ENCODE measurements at regions not wholly inside any gene's neighbourhood (a gene's known extent, or its start where the extent isn't known, plus 50 kb on each side); places are given as distances from the start of the nearest gene placed in this dataset.

- POLR2A ChIA-PET, result interaction anchor here (0.7 kb wide), 1 partner anchor 904 kb away, joined by 5 read pairs; no protein-coding TSS in a partner anchor
- H2AFZ ChIP-seq (ENCODE audit: low read length), result no peak overlapping the region
- no peak for DNase-seq (ENCODE audit: low spot score)
- H3K4me1 ChIP-seq (ENCODE audit: insufficient read depth, low read length, poor library complexity, severe bottlenecking), result no peaks in the 10 kb centered on the region
- H3K79me2 ChIP-seq (ENCODE audit: insufficient read depth, low read depth, low read length), result no peaks in the 10 kb centered on the region
- H3K9me3 ChIP-seq (ENCODE audit: low read length), result no peaks in the 10 kb centered on the region
- H4K20me1 ChIP-seq (ENCODE audit: insufficient read depth, low read length), result no peaks in the 10 kb centered on the region
- TF ChIP-seq, protein P1, sequence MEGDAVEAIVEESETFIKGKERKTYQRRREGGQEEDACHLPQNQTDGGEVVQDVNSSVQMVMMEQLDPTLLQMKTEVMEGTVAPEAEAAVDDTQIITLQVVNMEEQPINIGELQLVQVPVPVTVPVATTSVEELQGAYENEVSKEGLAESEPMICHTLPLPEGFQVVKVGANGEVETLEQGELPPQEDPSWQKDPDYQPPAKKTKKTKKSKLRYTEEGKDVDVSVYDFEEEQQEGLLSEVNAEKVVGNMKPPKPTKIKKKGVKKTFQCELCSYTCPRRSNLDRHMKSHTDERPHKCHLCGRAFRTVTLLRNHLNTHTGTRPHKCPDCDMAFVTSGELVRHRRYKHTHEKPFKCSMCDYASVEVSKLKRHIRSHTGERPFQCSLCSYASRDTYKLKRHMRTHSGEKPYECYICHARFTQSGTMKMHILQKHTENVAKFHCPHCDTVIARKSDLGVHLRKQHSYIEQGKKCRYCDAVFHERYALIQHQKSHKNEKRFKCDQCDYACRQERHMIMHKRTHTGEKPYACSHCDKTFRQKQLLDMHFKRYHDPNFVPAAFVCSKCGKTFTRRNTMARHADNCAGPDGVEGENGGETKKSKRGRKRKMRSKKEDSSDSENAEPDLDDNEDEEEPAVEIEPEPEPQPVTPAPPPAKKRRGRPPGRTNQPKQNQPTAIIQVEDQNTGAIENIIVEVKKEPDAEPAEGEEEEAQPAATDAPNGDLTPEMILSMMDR (conservative IDR thresholded peaks at IDR 0.05; ENCODE audit: low read length), result no peak
- no peak for TF ChIP-seq EZH2phosphoT487 (IDR thresholded peaks at IDR 0.05; ENCODE audit: borderline replicate concordance, low read depth, low read length)
- no peaks in the 10 kb centered on the region for H3K36me3 ChIP-seq (ENCODE audit: insufficient read depth, low read length)
- intact Hi-C loops (cut with micrococcal nuclease; ENCODE audit: unreplicated experiment), result no loop called here
- CTCF ChIA-PET (ENCODE audit: unreplicated experiment), result no interaction called here
- BruUV-seq (replicated peaks), result no TSS peak
- no peak overlapping the region for H3K4me3 ChIP-seq (ENCODE audit: low read depth, low read length, poor library complexity, severe bottlenecking)
- H3K9me2 ChIP-seq (ENCODE audit: insufficient read depth, low read length), result no peaks in the 10 kb centered on the region
- no peak overlapping the region for H3K4me2 ChIP-seq (ENCODE audit: low read length)
- H3K27ac ChIP-seq (ENCODE audit: low read depth, low read length, poor library complexity, severe bottlenecking), result no peak overlapping the region
Observed at GRCh38 chr3:194278186-194278845, 72.8 kb downstream of the CPN2 start.

GRCh38 chr3:194279101-194279500 lies 72.0 kb downstream of the CPN2 start:
- BruUV-seq (replicated peaks), result no TSS peak
- no peaks in the 10 kb centered on the region for H4K20me1 ChIP-seq (ENCODE audit: insufficient read depth, low read length)
- no peaks in the 10 kb centered on the region for H3K36me3 ChIP-seq (ENCODE audit: insufficient read depth, low read length)
- TF ChIP-seq, protein P1 (conservative IDR thresholded peaks at IDR 0.05; ENCODE audit: low read length), result no peak
- no peak for TF ChIP-seq EZH2phosphoT487 (IDR thresholded peaks at IDR 0.05; ENCODE audit: borderline replicate concordance, low read depth, low read length)
- H3K4me3 ChIP-seq (ENCODE audit: low read depth, low read length, poor library complexity, severe bottlenecking), result no peak overlapping the region
- H3K4me2 ChIP-seq (ENCODE audit: low read length), result no peak overlapping the region
- ChIA-PET POLR2A (interaction anchor here (0.7 kb wide), 1 partner anchor 905 kb away, joined by 5 read pairs; no protein-coding TSS in a partner anchor), CTCF (ENCODE audit: unreplicated experiment) (no interaction called here)
- no peak overlapping the region for H2AFZ ChIP-seq (ENCODE audit: low read length)
- no peaks in the 10 kb centered on the region for H3K9me3 ChIP-seq (ENCODE audit: low read length)
- no peak overlapping the region for H3K27ac ChIP-seq (ENCODE audit: low read depth, low read length, poor library complexity, severe bottlenecking)
- no peaks in the 10 kb centered on the region for H3K79me2 ChIP-seq (ENCODE audit: insufficient read depth, low read depth, low read length)
- intact Hi-C loops (cut with micrococcal nuclease; ENCODE audit: unreplicated experiment), result no loop called here
- no peak for DNase-seq (ENCODE audit: low spot score)
- H3K4me1 ChIP-seq (ENCODE audit: insufficient read depth, low read length, poor library complexity, severe bottlenecking), result no peaks in the 10 kb centered on the region
- H3K9me2 ChIP-seq (ENCODE audit: insufficient read depth, low read length), result no peaks in the 10 kb centered on the region

DNA sequence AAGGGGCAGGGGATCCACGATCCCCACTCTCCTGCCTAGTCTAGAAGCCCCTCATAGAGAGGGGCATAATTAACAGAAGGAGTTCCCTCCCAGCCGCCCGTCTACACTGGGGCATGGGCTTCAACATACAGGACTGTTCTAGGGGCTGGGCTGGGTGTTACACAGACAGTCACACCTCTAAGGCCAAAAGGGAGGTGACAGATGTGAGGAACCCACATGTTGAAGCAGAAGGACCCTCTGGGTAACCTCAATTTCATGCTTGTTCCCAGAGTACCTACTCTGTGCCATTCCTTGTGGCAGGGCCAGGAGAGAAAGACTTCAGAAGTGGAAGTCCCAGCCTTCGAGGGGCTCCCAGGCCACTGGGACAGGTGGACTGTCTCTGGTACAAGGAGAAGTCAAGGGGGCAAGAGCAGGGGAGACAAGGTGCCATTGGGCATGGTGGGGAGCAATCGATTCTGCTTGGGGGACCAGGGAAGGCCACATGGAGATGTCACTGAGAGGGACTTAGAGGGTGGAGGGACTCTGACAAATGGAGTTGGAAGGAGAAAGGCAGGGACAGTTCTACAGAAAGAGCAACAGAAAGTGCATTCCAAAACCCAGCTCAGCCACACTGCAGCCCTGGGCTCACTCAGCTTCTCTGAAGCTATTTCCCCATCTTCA lies 71.3 kb downstream of the CPN2 start:
- ChIA-PET CTCF (ENCODE audit: unreplicated experiment) (no interaction called here), POLR2A (no interaction called here)
- no TSS peak for BruUV-seq (replicated peaks)
- Histone ChIP-seq H2AFZ (ENCODE audit: low read length) (no peak overlapping the region), H3K79me2 (ENCODE audit: insufficient read depth, low read depth, low read length) (no peaks in the 10 kb centered on the region), H4K20me1 (ENCODE audit: insufficient read depth, low read length) (no peaks in the 10 kb centered on the region), H3K36me3 (ENCODE audit: insufficient read depth, low read length) (no peaks in the 10 kb centered on the region), H3K4me3 (ENCODE audit: low read depth, low read length, poor library complexity, severe bottlenecking) (no peak overlapping the region), H3K4me2 (ENCODE audit: low read length) (no peak overlapping the region), H3K27ac (ENCODE audit: low read depth, low read length, poor library complexity, severe bottlenecking) (no peak overlapping the region), H3K9me3 (ENCODE audit: low read length) (no peaks in the 10 kb centered on the region), H3K9me2 (ENCODE audit: insufficient read depth, low read length) (no peaks in the 10 kb centered on the region), H3K4me1 (ENCODE audit: insufficient read depth, low read length, poor library complexity, severe bottlenecking) (no peaks in the 10 kb centered on the region)
- no peak for DNase-seq (ENCODE audit: low spot score)
- no peak for TF ChIP-seq EZH2phosphoT487 (IDR thresholded peaks at IDR 0.05; ENCODE audit: borderline replicate concordance, low read depth, low read length)
- TF ChIP-seq, protein P1 (conservative IDR thresholded peaks at IDR 0.05; ENCODE audit: low read length), result no peak
- intact Hi-C loops (cut with micrococcal nuclease; ENCODE audit: unreplicated experiment), result no loop called here
